Body of pancreas (tissue), 4 donors: ENCODE measurements at regions not wholly inside any gene's neighbourhood (a gene's known extent, or its start where the extent isn't known, plus 50 kb on each side); places are given as distances from the start of the nearest gene placed in this dataset.

Source experiments
- POLR2A ChIP-seq, 3 donors: fragments of 450-650 bp; IDR thresholded peaks; one replicate each; pipeline ENCODE4 v1.6.1; 2016; ENCODE audit warnings: antibody characterized with exemption in 3 of 3, mild to moderate bottlenecking in 2 of 3
- TF ChIP-seq, protein P1 (sequence below), 7 experiments: fragments of 450-650 bp in 4 of 7; fragments of 200-600 bp in 3 of 7; sonication (generic) in 3 of 7; IDR thresholded peaks; one replicate each; pipeline ENCODE4 v1.5.1; 2016 to 2019; ENCODE audit warnings: antibody characterized with exemption in 7 of 7

DNA sequence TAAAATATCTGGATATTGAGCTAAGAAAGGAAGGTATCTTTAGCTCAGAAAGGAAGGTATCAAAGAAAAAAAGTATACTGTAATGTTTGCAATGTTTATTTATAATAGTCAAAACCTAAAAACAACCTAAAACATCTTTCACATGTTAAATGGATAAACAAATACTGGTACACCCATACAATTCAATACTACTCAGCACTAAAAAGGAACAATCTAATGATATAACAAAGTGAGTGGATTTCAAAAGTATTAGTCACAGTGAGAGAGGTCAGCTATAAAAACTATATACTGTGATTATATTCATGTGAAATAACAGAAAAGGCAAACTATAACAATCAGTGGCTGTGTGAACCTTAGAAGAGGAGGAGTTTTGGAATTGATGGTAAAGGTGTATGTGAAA is 455.0 kb upstream of the FTMT start:
- TF ChIP-seq, protein P1, sequence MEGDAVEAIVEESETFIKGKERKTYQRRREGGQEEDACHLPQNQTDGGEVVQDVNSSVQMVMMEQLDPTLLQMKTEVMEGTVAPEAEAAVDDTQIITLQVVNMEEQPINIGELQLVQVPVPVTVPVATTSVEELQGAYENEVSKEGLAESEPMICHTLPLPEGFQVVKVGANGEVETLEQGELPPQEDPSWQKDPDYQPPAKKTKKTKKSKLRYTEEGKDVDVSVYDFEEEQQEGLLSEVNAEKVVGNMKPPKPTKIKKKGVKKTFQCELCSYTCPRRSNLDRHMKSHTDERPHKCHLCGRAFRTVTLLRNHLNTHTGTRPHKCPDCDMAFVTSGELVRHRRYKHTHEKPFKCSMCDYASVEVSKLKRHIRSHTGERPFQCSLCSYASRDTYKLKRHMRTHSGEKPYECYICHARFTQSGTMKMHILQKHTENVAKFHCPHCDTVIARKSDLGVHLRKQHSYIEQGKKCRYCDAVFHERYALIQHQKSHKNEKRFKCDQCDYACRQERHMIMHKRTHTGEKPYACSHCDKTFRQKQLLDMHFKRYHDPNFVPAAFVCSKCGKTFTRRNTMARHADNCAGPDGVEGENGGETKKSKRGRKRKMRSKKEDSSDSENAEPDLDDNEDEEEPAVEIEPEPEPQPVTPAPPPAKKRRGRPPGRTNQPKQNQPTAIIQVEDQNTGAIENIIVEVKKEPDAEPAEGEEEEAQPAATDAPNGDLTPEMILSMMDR (IDR thresholded peaks at IDR 0.05) = no peak
- TF ChIP-seq POLR2A (IDR thresholded peaks at IDR 0.05) = no peak
